ENCODE measurements at regions not wholly inside any gene's neighbourhood (a gene's known extent, or its start where the extent isn't known, plus 50 kb on each side); places are given as distances from the start of the nearest gene placed in this dataset.

DNA sequence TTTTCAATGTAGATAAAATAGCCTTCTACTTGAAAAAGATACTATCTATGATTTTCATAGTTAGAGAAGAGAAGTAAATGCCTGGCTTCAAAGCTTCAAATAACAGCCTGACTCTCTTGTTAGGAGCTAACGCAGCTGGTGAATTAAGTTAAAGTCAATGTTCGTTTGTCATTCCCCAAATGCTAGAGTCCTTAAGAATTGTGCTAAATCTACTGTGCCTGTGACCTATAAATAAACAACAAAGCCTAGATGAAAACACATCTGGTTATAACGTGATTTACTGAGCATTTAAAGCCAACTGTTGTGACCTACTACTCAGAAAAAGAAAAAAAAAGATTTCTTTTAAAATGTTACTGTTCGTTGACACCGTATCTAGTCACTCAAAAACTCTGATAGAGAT lies 134.7 kb downstream of the POLR1F start:
- Histone ChIP-seq H3K36me3 (no peaks in the 10 kb centered on the region), H3K27ac (no peak overlapping the region), H3K4me1 (no peaks in the 10 kb centered on the region), H3K9me3 (no peaks in the 10 kb centered on the region), H3K4me3 (no peak overlapping the region), H3K27me3 (no peaks in the 10 kb centered on the region)
- DNase-seq (no peak), ATAC-seq (no peak)
- TF ChIP-seq, protein P1, sequence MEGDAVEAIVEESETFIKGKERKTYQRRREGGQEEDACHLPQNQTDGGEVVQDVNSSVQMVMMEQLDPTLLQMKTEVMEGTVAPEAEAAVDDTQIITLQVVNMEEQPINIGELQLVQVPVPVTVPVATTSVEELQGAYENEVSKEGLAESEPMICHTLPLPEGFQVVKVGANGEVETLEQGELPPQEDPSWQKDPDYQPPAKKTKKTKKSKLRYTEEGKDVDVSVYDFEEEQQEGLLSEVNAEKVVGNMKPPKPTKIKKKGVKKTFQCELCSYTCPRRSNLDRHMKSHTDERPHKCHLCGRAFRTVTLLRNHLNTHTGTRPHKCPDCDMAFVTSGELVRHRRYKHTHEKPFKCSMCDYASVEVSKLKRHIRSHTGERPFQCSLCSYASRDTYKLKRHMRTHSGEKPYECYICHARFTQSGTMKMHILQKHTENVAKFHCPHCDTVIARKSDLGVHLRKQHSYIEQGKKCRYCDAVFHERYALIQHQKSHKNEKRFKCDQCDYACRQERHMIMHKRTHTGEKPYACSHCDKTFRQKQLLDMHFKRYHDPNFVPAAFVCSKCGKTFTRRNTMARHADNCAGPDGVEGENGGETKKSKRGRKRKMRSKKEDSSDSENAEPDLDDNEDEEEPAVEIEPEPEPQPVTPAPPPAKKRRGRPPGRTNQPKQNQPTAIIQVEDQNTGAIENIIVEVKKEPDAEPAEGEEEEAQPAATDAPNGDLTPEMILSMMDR (IDR thresholded peaks at IDR 0.05), result no peak
- intact Hi-C loops (cut with DNase I), result no loop called here

DNA sequence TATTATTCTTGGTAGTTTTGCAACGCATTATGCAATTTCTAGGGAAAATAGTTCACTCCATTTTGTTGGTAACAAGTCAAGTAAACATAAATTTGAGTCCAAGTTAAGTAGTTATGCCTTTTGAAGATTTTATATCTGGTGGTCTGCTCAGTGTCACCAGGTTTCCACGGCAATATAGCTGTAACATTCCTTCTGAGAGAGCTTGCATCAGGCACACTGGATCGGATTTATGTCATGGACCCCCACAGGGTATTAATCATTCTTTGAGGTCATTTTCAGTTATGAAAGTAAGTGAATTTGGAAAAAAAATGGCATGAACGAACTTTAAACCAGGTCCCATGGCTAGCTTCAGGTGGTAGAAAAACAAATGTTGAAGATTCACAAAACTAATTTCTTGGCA lies 136.3 kb downstream of the POLR1F start:
- Histone ChIP-seq H3K27ac (no peak overlapping the region), H3K4me3 (no peak overlapping the region), H3K4me1 (no peaks in the 10 kb centered on the region), H3K27me3 (no peaks in the 10 kb centered on the region), H3K9me3 (no peaks in the 10 kb centered on the region), H3K36me3 (no peaks in the 10 kb centered on the region)
- TF ChIP-seq, protein P1 (IDR thresholded peaks at IDR 0.05), result no peak
- ATAC-seq (no peak), DNase-seq (no peak)
- intact Hi-C loops (cut with DNase I), result no loop called here

DNA sequence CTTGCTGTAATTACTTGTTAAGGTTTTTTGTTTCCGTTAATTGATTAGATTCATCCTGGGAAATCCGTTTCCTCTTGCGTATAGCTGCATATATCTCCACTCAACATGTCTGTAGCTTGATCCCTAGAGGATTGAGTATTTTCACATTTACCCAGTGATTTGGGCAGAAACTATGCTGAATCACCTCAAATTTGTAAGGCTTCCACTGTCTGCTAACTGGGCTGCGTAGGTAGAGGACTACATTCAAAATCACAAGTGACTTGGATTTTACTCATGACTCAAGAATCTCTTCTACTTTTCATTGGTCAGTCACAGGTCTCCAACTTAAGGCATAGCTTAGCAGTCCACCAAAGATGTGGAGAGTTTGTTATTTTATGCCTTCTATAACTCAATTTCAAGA lies 141.8 kb downstream of the POLR1F start:
- no peak for ATAC-seq
- Histone ChIP-seq H3K27me3 (no peaks in the 10 kb centered on the region), H3K4me3 (no peak overlapping the region), H3K27ac (no peak overlapping the region), H3K4me1 (no peaks in the 10 kb centered on the region), H3K9me3 (peaks cover 0 to 2% of the 10 kb centered on the region in 2 donors), H3K36me3 (no peaks in the 10 kb centered on the region)
- intact Hi-C loops (cut with DNase I), result no loop called here
- TF ChIP-seq, protein P1 (IDR thresholded peaks at IDR 0.05), result no peak
- DNase-seq, result no peak

- TF ChIP-seq, protein P1 (IDR thresholded peaks at IDR 0.05), result no peak
- intact Hi-C loops (cut with DNase I), result no loop called here
- no peak for ATAC-seq
- peaks cover 0 to 2% of the 10 kb centered on the region in 2 donors for H3K9me3 ChIP-seq
- no peak for DNase-seq
- H3K4me3 ChIP-seq, result no peak overlapping the region
- H3K36me3 ChIP-seq, result no peaks in the 10 kb centered on the region
- no peaks in the 10 kb centered on the region for H3K27me3 ChIP-seq
- no peaks in the 10 kb centered on the region for H3K4me1 ChIP-seq
- H3K27ac ChIP-seq, result no peak overlapping the region
Measured at GRCh38 chr7:19565602-19566001, 143.2 kb downstream of the POLR1F start.

DNA sequence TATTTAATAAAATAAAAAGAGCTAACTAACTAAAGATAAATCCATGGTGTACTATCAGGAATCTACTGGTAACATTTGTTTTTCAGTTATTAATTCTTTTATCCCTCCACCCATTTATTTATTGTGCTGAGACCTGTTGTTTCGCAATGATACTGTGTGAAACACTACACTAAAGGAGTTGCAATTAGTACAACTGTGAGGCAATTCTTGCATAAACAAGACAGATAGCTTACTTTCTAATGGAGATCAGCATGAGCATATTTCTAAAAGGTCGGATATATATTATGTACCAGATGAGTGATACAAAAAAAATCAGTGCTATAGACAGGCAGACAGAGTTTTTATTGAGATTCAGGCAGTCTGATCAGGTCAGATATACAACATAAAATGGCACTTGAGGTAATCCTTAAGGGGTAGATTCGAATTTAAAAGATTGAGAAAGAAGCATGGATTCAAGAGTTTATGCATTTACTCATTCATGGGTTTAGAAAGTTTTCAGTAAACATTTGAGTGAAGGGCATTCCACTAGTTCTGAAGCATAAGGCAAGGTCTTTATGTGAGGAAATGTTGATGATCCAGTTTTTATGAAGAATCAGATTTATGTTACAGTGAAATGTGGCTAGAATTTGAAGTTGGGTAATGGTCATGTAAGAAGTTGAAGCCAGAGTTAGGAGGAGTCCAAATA lies 147.6 kb downstream of the POLR1F start:
- TF ChIP-seq, protein P1 (IDR thresholded peaks at IDR 0.05), result no peak
- Histone ChIP-seq H3K9me3 (peaks cover 0 to 2% of the 10 kb centered on the region in 2 donors), H3K4me3 (no peak overlapping the region), H3K4me1 (no peaks in the 10 kb centered on the region), H3K36me3 (no peaks in the 10 kb centered on the region), H3K27me3 (no peaks in the 10 kb centered on the region), H3K27ac (no peak overlapping the region)
- DNase-seq, result no peak
- intact Hi-C loops (cut with DNase I), result no loop called here
- ATAC-seq, result no peak

Measured in left lung (tissue), 4 donors.